Tibial nerve (tissue), 4 donors: ENCODE measurements at regions not wholly inside any gene's neighbourhood (a gene's known extent, or its start where the extent isn't known, plus 50 kb on each side); places are given as distances from the start of the nearest gene placed in this dataset.

ENCODE experiments used
- EP300 ChIP-seq, 2 donors: sonication (generic); formaldehyde crosslinking; IDR thresholded peaks; one replicate each; pipeline ENCODE4 v1.6.1; 2017; ENCODE audit warnings: antibody characterized with exemption in 2 of 2, mild to moderate bottlenecking in 1 of 2
- POLR2A ChIP-seq, 2 donors: fragments of 450-650 bp; IDR thresholded peaks; one replicate each; pipeline ENCODE4 v1.6.1; 2017; ENCODE audit warnings: antibody characterized with exemption in 2 of 2, mild to moderate bottlenecking in 2 of 2, moderate library complexity in 2 of 2
- TF ChIP-seq, protein P1 (sequence below), 5 experiments: fragments of 200-600 bp in 3 of 5; fragments of 450-650 bp in 2 of 5; sonication (generic) in 3 of 5; IDR thresholded peaks; one replicate each; pipeline ENCODE4 v1.5.1; 2016 to 2019; ENCODE audit warnings: antibody characterized with exemption in 5 of 5, mild to moderate bottlenecking in 3 of 5, moderate library complexity in 2 of 5

GRCh38 chr7:115474137-115474536 lies 552.2 kb downstream of the MDFIC start:
- TF ChIP-seq POLR2A (IDR thresholded peaks at IDR 0.05) (no peak), EP300 (IDR thresholded peaks at IDR 0.05) (no peak)
- TF ChIP-seq, protein P1, sequence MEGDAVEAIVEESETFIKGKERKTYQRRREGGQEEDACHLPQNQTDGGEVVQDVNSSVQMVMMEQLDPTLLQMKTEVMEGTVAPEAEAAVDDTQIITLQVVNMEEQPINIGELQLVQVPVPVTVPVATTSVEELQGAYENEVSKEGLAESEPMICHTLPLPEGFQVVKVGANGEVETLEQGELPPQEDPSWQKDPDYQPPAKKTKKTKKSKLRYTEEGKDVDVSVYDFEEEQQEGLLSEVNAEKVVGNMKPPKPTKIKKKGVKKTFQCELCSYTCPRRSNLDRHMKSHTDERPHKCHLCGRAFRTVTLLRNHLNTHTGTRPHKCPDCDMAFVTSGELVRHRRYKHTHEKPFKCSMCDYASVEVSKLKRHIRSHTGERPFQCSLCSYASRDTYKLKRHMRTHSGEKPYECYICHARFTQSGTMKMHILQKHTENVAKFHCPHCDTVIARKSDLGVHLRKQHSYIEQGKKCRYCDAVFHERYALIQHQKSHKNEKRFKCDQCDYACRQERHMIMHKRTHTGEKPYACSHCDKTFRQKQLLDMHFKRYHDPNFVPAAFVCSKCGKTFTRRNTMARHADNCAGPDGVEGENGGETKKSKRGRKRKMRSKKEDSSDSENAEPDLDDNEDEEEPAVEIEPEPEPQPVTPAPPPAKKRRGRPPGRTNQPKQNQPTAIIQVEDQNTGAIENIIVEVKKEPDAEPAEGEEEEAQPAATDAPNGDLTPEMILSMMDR (IDR thresholded peaks at IDR 0.05) = no peak
